ENCODE measurements at regions not wholly inside any gene's neighbourhood (a gene's known extent, or its start where the extent isn't known, plus 50 kb on each side); places are given as distances from the start of the nearest gene placed in this dataset.

GRCh38 chr5:124285733-124286132, 460.7 kb downstream of the ZNF608 start:
- DNase-seq (ENCODE audit: low spot score): no peak
- TF ChIP-seq CTCF (IDR thresholded peaks at IDR 0.05): no peak
- no peak overlapping the region for H3K27ac ChIP-seq
- H3K4me3 ChIP-seq: no peak overlapping the region

DNA sequence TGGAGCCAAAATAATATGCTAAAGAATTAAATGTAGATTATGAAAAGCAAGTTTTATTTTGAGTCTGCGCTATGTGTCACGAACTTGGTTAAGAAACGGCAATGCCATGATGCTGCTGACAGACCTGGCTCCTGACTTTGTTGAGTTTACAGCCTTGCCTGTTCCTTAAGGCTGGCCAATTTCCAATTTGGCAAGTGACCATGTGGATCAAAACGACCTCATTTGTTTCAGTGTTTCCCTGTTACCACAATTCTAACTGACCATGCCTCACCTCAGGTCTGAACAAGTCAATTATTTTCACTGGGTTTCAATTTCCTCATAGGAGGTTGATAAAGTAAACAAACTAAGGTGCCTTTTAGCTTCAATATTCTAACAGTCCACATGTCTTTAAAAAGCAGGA, 461.4 kb downstream of the ZNF608 start:
- no peak for DNase-seq (ENCODE audit: low spot score)
- no peak overlapping the region for H3K27ac ChIP-seq
- H3K4me3 ChIP-seq: no peak overlapping the region
- no peak for TF ChIP-seq CTCF (IDR thresholded peaks at IDR 0.05)

GRCh38 chr5:124283031-124283430, 463.4 kb downstream of the ZNF608 start:
- TF ChIP-seq CTCF (IDR thresholded peaks at IDR 0.05): no peak
- no peak overlapping the region for H3K27ac ChIP-seq
- H3K4me3 ChIP-seq: no peak overlapping the region
- no peak for DNase-seq (ENCODE audit: low spot score)

DNA sequence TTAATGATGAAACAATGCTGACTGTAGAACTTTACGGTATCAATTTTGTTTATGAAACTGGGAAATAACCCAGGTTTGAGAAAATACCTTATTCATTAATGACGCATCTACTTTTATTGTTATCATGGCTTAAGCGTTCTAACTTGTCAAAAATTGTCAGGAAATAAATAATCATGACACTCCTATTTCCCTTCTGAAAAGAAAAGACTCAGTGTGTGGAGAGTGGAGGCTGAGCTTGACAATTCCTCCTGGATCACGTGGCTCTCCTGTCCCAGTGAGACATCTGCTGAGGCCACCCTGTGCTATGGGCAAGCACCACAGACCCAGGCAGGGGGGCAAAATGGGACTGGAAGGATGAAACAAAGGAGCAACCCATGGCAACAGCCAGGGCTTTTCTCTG, 466.4 kb downstream of the ZNF608 start:
- DNase-seq (ENCODE audit: low spot score): no peak

GRCh38 chr5:124279146-124279876, 467.1 kb downstream of the ZNF608 start:
- no peak for TF ChIP-seq CTCF (IDR thresholded peaks at IDR 0.05)
- Histone ChIP-seq H3K27ac (no peak overlapping the region), H3K4me3 (no peak overlapping the region)
- no peak for DNase-seq (ENCODE audit: low spot score)

More for the DNA sequence above, 466.4 kb downstream of the ZNF608 start:
- TF ChIP-seq CTCF (IDR thresholded peaks at IDR 0.05): no peak
- Histone ChIP-seq H3K27ac (no peak overlapping the region), H3K4me3 (no peak overlapping the region)

- Histone ChIP-seq H3K4me3 (no peak overlapping the region), H3K27ac (no peak overlapping the region)
- DNase-seq (ENCODE audit: low spot score): no peak
- no peak for TF ChIP-seq CTCF (IDR thresholded peaks at IDR 0.05)
These were observed 467.8 kb downstream of the ZNF608 start for GRCh38 chr5:124278636-124279035.

GRCh38 chr5:124277767-124278545, 468.5 kb downstream of the ZNF608 start:
- Histone ChIP-seq H3K4me3 (no peak overlapping the region), H3K27ac (no peak overlapping the region)
- TF ChIP-seq CTCF (IDR thresholded peaks at IDR 0.05): no peak
- no peak for DNase-seq (ENCODE audit: low spot score)
